ENCODE measurements at regions not wholly inside any gene's neighbourhood (a gene's known extent, or its start where the extent isn't known, plus 50 kb on each side); places are given as distances from the start of the nearest gene placed in this dataset.

DNA sequence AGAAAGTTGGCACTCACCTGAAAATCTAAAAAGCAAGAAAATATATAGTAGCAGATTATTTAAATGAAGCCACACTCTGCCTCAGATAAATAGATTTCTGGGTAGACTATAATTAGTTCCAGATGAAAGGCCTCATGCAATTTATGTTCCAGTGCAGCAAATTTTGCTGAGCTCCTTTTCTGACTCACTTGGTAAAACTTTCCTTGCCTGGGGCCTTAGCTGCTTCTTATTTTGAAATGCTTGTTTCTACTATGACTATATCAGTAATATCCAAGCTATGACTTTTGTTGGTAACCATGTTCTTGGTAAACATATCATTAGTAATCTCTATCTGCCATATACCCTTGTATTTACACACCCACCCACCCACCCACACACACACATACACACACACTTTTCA, 961.8 kb downstream of the SH3BGRL start:
- no peaks in the 10 kb centered on the region for H3K36me3 Mint-ChIP-seq
- H3K4me3 ChIP-seq = no peak overlapping the region
- DNase-seq (ENCODE audit: low spot score) = no peak

GRCh38 chrX:82196866-82197265, 995.0 kb downstream of the SH3BGRL start:
- no peak overlapping the region for H3K4me3 Mint-ChIP-seq
- H3K36me3 Mint-ChIP-seq = no peaks in the 10 kb centered on the region
- no peak for TF ChIP-seq CTCF (IDR thresholded peaks at IDR 0.05)
- no peak for TF ChIP-seq EZH2phosphoT487 (IDR thresholded peaks at IDR 0.05)
- TF ChIP-seq EZH2 (IDR thresholded peaks at IDR 0.05) = no peak
- Histone ChIP-seq H2AFZ (replicated peaks) (no peak overlapping the region), H3K9me3 (ENCODE audit: low read depth) (peaks cover 5% of the 10 kb centered on the region), H3K27ac (no peak overlapping the region), H3K36me3 (no peaks in the 10 kb centered on the region), H3F3A (ENCODE audit: low read depth) (no peaks in the 10 kb centered on the region), H3K4me3 (no peak overlapping the region), H3K27me3 (no peaks in the 10 kb centered on the region), H3K9ac (no peak overlapping the region), H4K20me1 (ENCODE audit: low read depth) (no peaks in the 10 kb centered on the region), H3K4me2 (no peak overlapping the region), H3K79me2 (ENCODE audit: low read depth) (no peaks in the 10 kb centered on the region), H3K4me1 (no peaks in the 10 kb centered on the region)
- peaks cover 2% of the 10 kb centered on the region for H3K9me3 Mint-ChIP-seq
- H3K27ac Mint-ChIP-seq = no peak overlapping the region
- no peaks in the 10 kb centered on the region for H3K27me3 Mint-ChIP-seq (ENCODE audit: insufficient read depth, low read depth)
- no peak for DNase-seq (ENCODE audit: low spot score)
- no peaks in the 10 kb centered on the region for H3K4me1 Mint-ChIP-seq

More for the DNA sequence above, 961.8 kb downstream of the SH3BGRL start:
- no peaks in the 10 kb centered on the region for H3K4me1 Mint-ChIP-seq
- H3K27me3 Mint-ChIP-seq (ENCODE audit: insufficient read depth, low read depth) = no peaks in the 10 kb centered on the region
- H3K4me3 Mint-ChIP-seq = no peak overlapping the region
- no peaks in the 10 kb centered on the region for H4K20me1 ChIP-seq (ENCODE audit: low read depth)
- no peak for TF ChIP-seq CTCF (IDR thresholded peaks at IDR 0.05)
- TF ChIP-seq EZH2phosphoT487 (IDR thresholded peaks at IDR 0.05) = no peak
- no peak for TF ChIP-seq EZH2 (IDR thresholded peaks at IDR 0.05)
- H3K4me2 ChIP-seq = no peak overlapping the region
- H3K4me1 ChIP-seq = no peaks in the 10 kb centered on the region
- H3F3A ChIP-seq (ENCODE audit: low read depth) = no peaks in the 10 kb centered on the region
- H3K36me3 ChIP-seq = no peaks in the 10 kb centered on the region
- H3K9ac ChIP-seq = no peak overlapping the region
- no peak overlapping the region for H3K27ac ChIP-seq
- H3K9me3 ChIP-seq (ENCODE audit: low read depth) = peaks cover 12% of the 10 kb centered on the region
- H3K79me2 ChIP-seq (ENCODE audit: low read depth) = no peaks in the 10 kb centered on the region
- no peak overlapping the region for H2AFZ ChIP-seq (replicated peaks)
- no peaks in the 10 kb centered on the region for H3K27me3 ChIP-seq
- no peak overlapping the region for H3K27ac Mint-ChIP-seq
- H3K9me3 Mint-ChIP-seq = peaks cover 18% of the 10 kb centered on the region

- Histone ChIP-seq H3K4me1 (no peaks in the 10 kb centered on the region), H3K27ac (no peak overlapping the region), H3K4me3 (no peak overlapping the region), H2AFZ (replicated peaks) (no peak overlapping the region), H3F3A (ENCODE audit: low read depth) (no peaks in the 10 kb centered on the region), H3K27me3 (no peaks in the 10 kb centered on the region), H3K9ac (no peak overlapping the region), H3K36me3 (no peaks in the 10 kb centered on the region), H3K79me2 (ENCODE audit: low read depth) (no peaks in the 10 kb centered on the region), H3K9me3 (ENCODE audit: low read depth) (peaks cover 6% of the 10 kb centered on the region), H3K4me2 (no peak overlapping the region), H4K20me1 (ENCODE audit: low read depth) (no peaks in the 10 kb centered on the region)
- H3K27ac Mint-ChIP-seq = no peak overlapping the region
- TF ChIP-seq CTCF (IDR thresholded peaks at IDR 0.05) = no peak
- TF ChIP-seq EZH2phosphoT487 (IDR thresholded peaks at IDR 0.05) = no peak
- no peak for TF ChIP-seq EZH2 (IDR thresholded peaks at IDR 0.05)
- H3K4me3 Mint-ChIP-seq = no peak overlapping the region
- DNase-seq (ENCODE audit: low spot score) = no peak
- peaks cover 3% of the 10 kb centered on the region for H3K9me3 Mint-ChIP-seq
- H3K36me3 Mint-ChIP-seq = no peaks in the 10 kb centered on the region
- no peaks in the 10 kb centered on the region for H3K4me1 Mint-ChIP-seq
- H3K27me3 Mint-ChIP-seq (ENCODE audit: insufficient read depth, low read depth) = no peaks in the 10 kb centered on the region
Measured at GRCh38 chrX:82208975-82209374, 1007.1 kb downstream of the SH3BGRL start.

All from neural progenitor cell (in vitro differentiated cells).